ENCODE measurements at regions not wholly inside any gene's neighbourhood (a gene's known extent, or its start where the extent isn't known, plus 50 kb on each side); places are given as distances from the start of the nearest gene placed in this dataset.

GRCh38 chr6:67369679-67370078 lies 1265.4 kb upstream of the ADGRB3 start:
- TF ChIP-seq DPF2 (IDR thresholded peaks at IDR 0.05): no peak
- no peak for TF ChIP-seq EP300 (IDR thresholded peaks at IDR 0.05; ENCODE audit: borderline replicate concordance in 1 of 2, control insufficient read depth in 1 of 2, low read depth in 2 of 2, low read length in 2 of 2)
- no peak for TF ChIP-seq NRF1 (conservative IDR thresholded peaks at IDR 0.05; ENCODE audit: low read depth, low read length)
- no peak for TF ChIP-seq MYC (IDR thresholded peaks at IDR 0.05; ENCODE audit: insufficient read depth, insufficient read length, insufficient replicate concordance, low read length, severe bottlenecking)
- TF ChIP-seq HDAC2 (IDR thresholded peaks at IDR 0.05): no peak
- TF ChIP-seq ZNF24 (IDR thresholded peaks at IDR 0.05): no peak
- TF ChIP-seq LARP7 (IDR thresholded peaks at IDR 0.05): no peak
- TF ChIP-seq BRCA1 (IDR thresholded peaks at IDR 0.05; ENCODE audit: low read depth, low read length): no peak
- Histone ChIP-seq H3K27ac (ENCODE audit: control insufficient read depth, insufficient read depth) (no peak overlapping the region), H3K4me1 (ENCODE audit: control insufficient read depth, insufficient read depth, low read length) (no peaks in the 10 kb centered on the region), H3K9me3 (replicated peaks; ENCODE audit: control insufficient read depth, insufficient read depth, low read length) (no peaks in the 10 kb centered on the region), H3K27me3 (replicated peaks in 1 of 2; ENCODE audit: control insufficient read depth in 2 of 2, insufficient read depth in 2 of 2, low read length in 1 of 2) (no peaks in the 10 kb centered on the region), H3K9ac (ENCODE audit: control insufficient read depth, insufficient read depth, low read length) (no peak overlapping the region), H3K36me3 (ENCODE audit: control insufficient read depth in 2 of 2, insufficient read depth in 2 of 2, low read length in 1 of 2) (no peaks in the 10 kb centered on the region), H2AFZ (ENCODE audit: control insufficient read depth, low read depth, low read length) (no peak overlapping the region), H3K79me2 (ENCODE audit: control insufficient read depth, insufficient read depth, low read length) (no peaks in the 10 kb centered on the region), H3K4me2 (ENCODE audit: control insufficient read depth, insufficient read depth) (no peak overlapping the region), H4K20me1 (ENCODE audit: control insufficient read depth, insufficient read depth) (no peaks in the 10 kb centered on the region), H3K4me3 (no peak overlapping the region)
- no peak for ATAC-seq
- ChIA-PET POLR2A (no interaction called here), RAD21 (ENCODE audit: unreplicated experiment) (no interaction called here), CTCF (no interaction called here), SMC1A (ENCODE audit: uncharacterized antibody, unreplicated experiment) (no interaction called here)
- in situ Hi-C loops (cut with MboI): no loop called here
- no peak for DNase-seq (ENCODE audit: low read depth, low spot score)
- FAIRE-seq: no peak
- no TSS peak for BruUV-seq (replicated peaks)
- 0% methylated on average over 1 of the region's 1 CpG for WGBS (ENCODE audit: insufficient coverage, insufficient replicate concordance, low lambda C conversion rate, missing lambda C conversion rate)
- intact Hi-C loops (cut with micrococcal nuclease; ENCODE audit: unreplicated experiment): no loop called here

GRCh38 chr6:67362976-67363375 lies 1272.1 kb upstream of the ADGRB3 start:
- SMC1A ChIA-PET (ENCODE audit: uncharacterized antibody, unreplicated experiment): no interaction called here
- Histone ChIP-seq H3K9me3 (replicated peaks; ENCODE audit: control insufficient read depth, insufficient read depth, low read length) (no peaks in the 10 kb centered on the region), H3K27ac (ENCODE audit: control insufficient read depth, insufficient read depth) (no peak overlapping the region), H3K4me2 (ENCODE audit: control insufficient read depth, insufficient read depth) (no peak overlapping the region), H3K9ac (ENCODE audit: control insufficient read depth, insufficient read depth, low read length) (no peak overlapping the region), H3K36me3 (ENCODE audit: control insufficient read depth in 2 of 2, insufficient read depth in 2 of 2, low read length in 1 of 2) (no peaks in the 10 kb centered on the region), H4K20me1 (ENCODE audit: control insufficient read depth, insufficient read depth) (no peaks in the 10 kb centered on the region), H3K4me3 (no peak overlapping the region), H2AFZ (ENCODE audit: control insufficient read depth, low read depth, low read length) (no peak overlapping the region), H3K79me2 (ENCODE audit: control insufficient read depth, insufficient read depth, low read length) (no peaks in the 10 kb centered on the region), H3K27me3 (replicated peaks in 1 of 2; ENCODE audit: control insufficient read depth in 2 of 2, insufficient read depth in 2 of 2, low read length in 1 of 2) (no peaks in the 10 kb centered on the region), H3K4me1 (ENCODE audit: control insufficient read depth, insufficient read depth, low read length) (no peaks in the 10 kb centered on the region)
- no peak for DNase-seq (ENCODE audit: low read depth, low spot score)
- POLR2A ChIA-PET: no interaction called here
- CTCF ChIA-PET: no interaction called here
- WGBS (ENCODE audit: insufficient coverage, insufficient replicate concordance, low lambda C conversion rate, missing lambda C conversion rate): 25% methylated on average over 5 of the region's 5 CpGs
- FAIRE-seq: no peak
- RAD21 ChIA-PET (ENCODE audit: unreplicated experiment): no interaction called here
- in situ Hi-C loops (cut with MboI): no loop called here
- no TSS peak for BruUV-seq (replicated peaks)
- intact Hi-C loops (cut with micrococcal nuclease; ENCODE audit: unreplicated experiment): no loop called here
- peak; percentile 52 for ATAC-seq
- TF ChIP-seq ZBTB40 (IDR thresholded peaks at IDR 0.05; ENCODE audit: borderline replicate concordance): no peak
- TF ChIP-seq BMI1 (IDR thresholded peaks at IDR 0.05; ENCODE audit: borderline replicate concordance): no peak
- TF ChIP-seq E4F1 (IDR thresholded peaks at IDR 0.05; ENCODE audit: borderline replicate concordance, partially characterized antibody): no peak
- no peak for TF ChIP-seq BACH1 (IDR thresholded peaks at IDR 0.05; ENCODE audit: borderline replicate concordance)
